Neural crest cell (in vitro differentiated cells): ENCODE measurements at regions not wholly inside any gene's neighbourhood (a gene's known extent, or its start where the extent isn't known, plus 50 kb on each side); places are given as distances from the start of the nearest gene placed in this dataset.
"Not testable (repeated sequence)": the region's sequence is repeated elsewhere in the genome, so short reads cannot be mapped to it uniquely, and the experiment has no call there.

Experiments
- DNase-seq: peaks from one replicate; pipeline ENCODE4 v3.0.0; 2021; ENCODE audit warnings: low read depth, mixed read lengths, low spot score
- H3K27ac Mint-ChIP-seq: one replicate; pipeline ENCODE4 v1.8.0; 2021; ENCODE audit warnings: mild to moderate bottlenecking, mixed read lengths; ENCODE audit not compliant: unreplicated experiment
- H3K27me3 Mint-ChIP-seq: 2 replicates; pipeline ENCODE4 v1.8.0; 2021; ENCODE audit warnings: low read depth, mild to moderate bottlenecking, mixed read lengths
- H3K36me3 Mint-ChIP-seq: 2 replicates; pipeline ENCODE4 v1.8.0; 2021; ENCODE audit warnings: low read depth, mild to moderate bottlenecking, mixed read lengths
- H3K4me1 Mint-ChIP-seq: 2 replicates; pipeline ENCODE4 v1.8.0; 2021; ENCODE audit warnings: mixed read lengths
- H3K4me3 Mint-ChIP-seq: one replicate; pipeline ENCODE4 v1.8.0; 2021; ENCODE audit warnings: mild to moderate bottlenecking, mixed read lengths
- H3K9me3 Mint-ChIP-seq: 2 replicates; pipeline ENCODE4 v1.8.0; 2021; ENCODE audit warnings: mixed read lengths
- CTCF ChIP-seq: fragments of 200-600 bp; sonication (generic); conservative IDR thresholded peaks from 2 replicates; pipeline ENCODE4 v1.5.0; 2021; ENCODE audit warnings: antibody characterized with exemption, mild to moderate bottlenecking

GRCh38 chr3:15872807-15873206, 75.0 kb upstream of the ANKRD28 start:
- H3K4me1 Mint-ChIP-seq: no peaks in the 10 kb centered on the region

GRCh38 chr3:15873415-15873814, 75.6 kb upstream of the ANKRD28 start:
- no peaks in the 10 kb centered on the region for H3K27me3 Mint-ChIP-seq
- H3K4me1 Mint-ChIP-seq: no peaks in the 10 kb centered on the region
- peaks cover 12% of the 10 kb centered on the region for H3K9me3 Mint-ChIP-seq
- peaks cover 7% of the 10 kb centered on the region for H3K36me3 Mint-ChIP-seq
- no peak overlapping the region for H3K4me3 Mint-ChIP-seq
- H3K27ac Mint-ChIP-seq: no peak overlapping the region
- TF ChIP-seq CTCF: no peak
- no peak for DNase-seq

More at GRCh38 chr3:15872807-15873206, 75.0 kb upstream of the ANKRD28 start:
- Mint-ChIP-seq H3K27me3 (no peaks in the 10 kb centered on the region), H3K9me3 (peaks cover 12% of the 10 kb centered on the region), H3K4me3 (no peak overlapping the region), H3K27ac (no peak overlapping the region), H3K36me3 (peaks cover 3% of the 10 kb centered on the region)
- no peak for TF ChIP-seq CTCF
- no peak for DNase-seq

GRCh38 chr3:15875016-15875689, 77.4 kb upstream of the ANKRD28 start:
- H3K4me3 Mint-ChIP-seq: no peak overlapping the region
- H3K27me3 Mint-ChIP-seq: no peaks in the 10 kb centered on the region
- peaks cover 7% of the 10 kb centered on the region for H3K36me3 Mint-ChIP-seq
- peaks cover 8% of the 10 kb centered on the region for H3K9me3 Mint-ChIP-seq
- no peaks in the 10 kb centered on the region for H3K4me1 Mint-ChIP-seq
- H3K27ac Mint-ChIP-seq: no peak overlapping the region
- DNase-seq: no peak
- TF ChIP-seq CTCF: no peak

GRCh38 chr3:15876669-15877068, 78.9 kb upstream of the ANKRD28 start:
- Mint-ChIP-seq H3K4me1 (no peaks in the 10 kb centered on the region), H3K4me3 (no peak overlapping the region), H3K9me3 (peaks cover 4% of the 10 kb centered on the region), H3K27ac (no peak overlapping the region), H3K27me3 (no peaks in the 10 kb centered on the region), H3K36me3 (peaks cover 7% of the 10 kb centered on the region)
- DNase-seq: no peak
- TF ChIP-seq CTCF: no peak

GRCh38 chr3:15877813-15878212, 80.0 kb upstream of the ANKRD28 start:
- Mint-ChIP-seq H3K36me3 (peaks cover 7% of the 10 kb centered on the region), H3K4me1 (no peaks in the 10 kb centered on the region), H3K4me3 (no peak overlapping the region), H3K27ac (no peak overlapping the region), H3K9me3 (peaks cover 4% of the 10 kb centered on the region), H3K27me3 (no peaks in the 10 kb centered on the region)
- DNase-seq: no peak
- no peak for TF ChIP-seq CTCF

- H3K27ac Mint-ChIP-seq, H3K4me1 Mint-ChIP-seq, DNase-seq, H3K36me3 Mint-ChIP-seq, H3K4me3 Mint-ChIP-seq, H3K9me3 Mint-ChIP-seq, H3K27me3 Mint-ChIP-seq: not testable (repeated sequence)
These were observed 82.0 kb upstream of the ANKRD28 start for GRCh38 chr3:15879787-15880186.
